H1 (cell line): ENCODE measurements at regions not wholly inside any gene's neighbourhood (a gene's known extent, or its start where the extent isn't known, plus 50 kb on each side); places are given as distances from the start of the nearest gene placed in this dataset.

Source experiments
- CHD2 ChIP-seq: IDR thresholded peaks from 2 replicates; pipeline ENCODE4 v1.6.1; 2012; ENCODE audit warnings: low read length, improper control_type of control experiment
- EP300 ChIP-seq, 2 experiments: IDR thresholded peaks; 1 replicate in 1 of 2; 2 replicates in 1 of 2; pipeline ENCODE4 v1.6.1; 2011 to 2012; ENCODE audit warnings: low read depth in 2 of 2, low read length in 2 of 2, mild to moderate bottlenecking in 2 of 2, borderline replicate concordance in 1 of 2, inconsistent platforms in 1 of 2, moderate library complexity in 1 of 2
- JUND ChIP-seq: IDR thresholded peaks from 2 replicates; pipeline ENCODE4 v1.6.1; 2011; ENCODE audit warnings: mild to moderate bottlenecking, improper control_type of control experiment, low read length
- TBP ChIP-seq: IDR thresholded peaks from 2 replicates; pipeline ENCODE4 v1.6.1; 2011; ENCODE audit warnings: low read depth, low read length, improper control_type of control experiment

GRCh38 chr1:82472489-82473131 lies 671.9 kb downstream of the ADGRL2 start (continued):
- TF ChIP-seq EP300 (IDR thresholded peaks at IDR 0.05; ENCODE audit: borderline replicate concordance in 1 of 2, low read depth in 2 of 2, low read length in 2 of 2), result no peak
- no peak for TF ChIP-seq CHD2
- no peak for TF ChIP-seq JUND
- TF ChIP-seq TBP, result no peak
